Ascending aorta (tissue), 2 donors: ENCODE measurements at regions not wholly inside any gene's neighbourhood (a gene's known extent, or its start where the extent isn't known, plus 50 kb on each side); places are given as distances from the start of the nearest gene placed in this dataset.

Experiments
- DNase-seq, 2 donors: peaks; one replicate each; pipeline ENCODE4 v3.0.0-alpha.2; 2019; ENCODE audit warnings: low spot score in 2 of 2
- H3K27ac ChIP-seq, 2 donors: fragments of 200-600 bp; sonication (generic); one replicate each; pipeline ENCODE4 v1.5.1; 2016 to 2017; ENCODE audit warnings: mild to moderate bottlenecking in 1 of 2
- H3K27me3 ChIP-seq: fragments of 200-600 bp; sonication (generic); one replicate; pipeline ENCODE4 v1.5.1; 2017
- H3K36me3 ChIP-seq, 2 donors: fragments of 200-600 bp; sonication (generic); one replicate each; pipeline ENCODE4 v1.5.1; 2016
- H3K4me1 ChIP-seq, 2 donors: fragments of 200-600 bp; sonication (generic); one replicate each; pipeline ENCODE4 v1.5.1; 2016 to 2017; ENCODE audit warnings: mild to moderate bottlenecking in 1 of 2
- H3K4me3 ChIP-seq, 2 donors: fragments of 200-600 bp; sonication (generic); one replicate each; pipeline ENCODE4 v1.5.1; 2016 to 2017; ENCODE audit warnings: mild to moderate bottlenecking in 1 of 2
- H3K9me3 ChIP-seq, 2 donors: fragments of 200-600 bp; sonication (generic); one replicate each; pipeline ENCODE4 v1.5.1; 2016
- CTCF ChIP-seq, 3 experiments: fragments of 200-600 bp in 2 of 3; fragments of 450-650 bp in 1 of 3; sonication (generic) in 2 of 3; IDR thresholded peaks; one replicate each; pipeline ENCODE4 v1.5.1; 2016 to 2019; ENCODE audit warnings: antibody characterized with exemption in 3 of 3, mild to moderate bottlenecking in 1 of 3, moderate library complexity in 1 of 3
- intact Hi-C: fragments of 100-400 bp; cut with DNase I; formaldehyde crosslinking; loops from one replicate; pipeline ENCODE4 v1.15.1; 2023

DNA sequence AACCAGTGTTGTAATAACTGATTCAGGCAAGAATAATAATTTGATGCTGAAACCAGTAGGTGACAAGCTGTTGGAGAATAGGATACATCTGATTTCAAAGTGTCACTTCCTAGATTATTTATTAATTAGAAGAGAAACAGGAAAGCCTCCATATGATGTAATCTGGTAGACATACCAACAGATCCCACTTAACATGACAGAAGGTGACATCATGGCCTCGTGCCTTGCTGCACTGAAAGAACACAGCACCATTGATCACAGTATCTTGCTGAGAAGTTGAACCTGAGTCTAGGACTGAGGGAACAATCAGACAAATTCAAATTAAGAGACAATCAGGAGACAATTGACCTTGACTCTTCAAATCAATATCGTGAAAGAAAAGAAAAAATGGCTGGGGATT, 131.6 kb upstream of the DLGAP1 start:
- no peak for DNase-seq
- H3K27me3 ChIP-seq: no peaks in the 10 kb centered on the region
- intact Hi-C loops: no loop called here
- H3K9me3 ChIP-seq: no peaks in the 10 kb centered on the region
- no peak for TF ChIP-seq CTCF (IDR thresholded peaks at IDR 0.05)
- no peak overlapping the region for H3K27ac ChIP-seq
- no peaks in the 10 kb centered on the region for H3K4me1 ChIP-seq
- no peaks in the 10 kb centered on the region for H3K36me3 ChIP-seq
- no peak overlapping the region for H3K4me3 ChIP-seq

GRCh38 chr18:4582431-4583335, 127.6 kb upstream of the DLGAP1 start:
- H3K27ac ChIP-seq: no peak overlapping the region
- intact Hi-C loops: no loop called here
- H3K9me3 ChIP-seq: peaks cover 0 to 4% of the 10 kb centered on the region in 2 donors
- DNase-seq: no peak
- TF ChIP-seq CTCF (IDR thresholded peaks at IDR 0.05): no peak
- H3K27me3 ChIP-seq: no peaks in the 10 kb centered on the region
- no peaks in the 10 kb centered on the region for H3K4me1 ChIP-seq
- no peaks in the 10 kb centered on the region for H3K36me3 ChIP-seq
- no peak overlapping the region for H3K4me3 ChIP-seq

DNA sequence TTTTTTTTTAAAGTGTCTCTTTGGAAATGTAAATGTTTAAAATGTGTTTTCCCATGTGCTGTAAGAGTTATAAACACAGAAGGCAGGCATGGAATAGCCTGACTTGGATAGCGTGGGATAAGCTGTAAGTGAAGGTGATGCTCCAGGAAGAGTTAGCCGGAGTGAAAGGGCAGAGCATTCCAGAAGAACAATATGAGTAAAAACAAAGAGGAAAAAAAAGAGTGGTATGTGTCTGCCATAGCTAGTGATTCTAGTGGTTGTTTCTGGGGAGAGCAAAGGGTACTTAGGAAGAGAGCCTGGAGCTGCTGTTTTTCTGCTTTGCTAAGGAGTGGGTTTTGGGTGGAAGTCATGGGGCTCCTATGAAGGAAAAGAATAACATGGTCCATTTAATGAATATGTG, 126.9 kb upstream of the DLGAP1 start:
- no peaks in the 10 kb centered on the region for H3K4me1 ChIP-seq
- no peak for DNase-seq
- H3K4me3 ChIP-seq: no peak overlapping the region
- no peaks in the 10 kb centered on the region for H3K36me3 ChIP-seq
- no peak for TF ChIP-seq CTCF (IDR thresholded peaks at IDR 0.05)
- H3K27me3 ChIP-seq: no peaks in the 10 kb centered on the region
- peaks cover 0 to 11% of the 10 kb centered on the region in 2 donors for H3K9me3 ChIP-seq
- H3K27ac ChIP-seq: no peak overlapping the region
- intact Hi-C loops: no loop called here

DNA sequence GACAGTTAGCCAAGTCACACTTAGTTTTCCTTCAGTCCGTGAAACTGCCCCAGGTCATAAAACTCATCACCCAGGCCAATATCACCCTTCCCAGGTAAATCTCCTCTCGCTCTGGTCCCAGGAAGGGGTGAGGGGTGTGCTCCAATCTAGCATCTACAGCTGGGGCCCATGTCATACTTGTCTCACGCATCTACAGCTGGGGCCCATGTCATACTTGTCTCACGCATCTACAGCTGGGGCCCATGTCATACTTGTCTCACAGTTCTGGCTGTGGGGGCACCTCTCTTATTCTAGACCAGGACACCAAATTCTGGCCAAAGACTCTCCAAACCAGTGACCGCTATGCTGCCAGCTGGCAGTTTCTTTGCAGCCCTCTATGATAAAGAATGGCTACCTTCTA, 123.3 kb upstream of the DLGAP1 start:
- intact Hi-C loops: no loop called here
- no peak overlapping the region for H3K4me3 ChIP-seq
- DNase-seq: no peak
- no peak for TF ChIP-seq CTCF (IDR thresholded peaks at IDR 0.05)
- no peaks in the 10 kb centered on the region for H3K27me3 ChIP-seq
- H3K4me1 ChIP-seq: no peaks in the 10 kb centered on the region
- peaks cover 0 to 20% of the 10 kb centered on the region in 2 donors for H3K9me3 ChIP-seq
- H3K27ac ChIP-seq: no peak overlapping the region
- H3K36me3 ChIP-seq: no peaks in the 10 kb centered on the region

- no peak for TF ChIP-seq CTCF (IDR thresholded peaks at IDR 0.05)
- DNase-seq: no peak
- Histone ChIP-seq H3K4me1 (no peaks in the 10 kb centered on the region), H3K36me3 (no peaks in the 10 kb centered on the region), H3K9me3 (peaks cover 0 to 20% of the 10 kb centered on the region in 2 donors), H3K27ac (no peak overlapping the region), H3K4me3 (no peak overlapping the region), H3K27me3 (no peaks in the 10 kb centered on the region)
- intact Hi-C loops: no loop called here
These were observed 118.6 kb upstream of the DLGAP1 start for GRCh38 chr18:4573735-4574134.
